Adrenal gland (tissue), 9 donors: ENCODE measurements at regions not wholly inside any gene's neighbourhood (a gene's known extent, or its start where the extent isn't known, plus 50 kb on each side); places are given as distances from the start of the nearest gene placed in this dataset.
A peak's percentile ranks its signal among the peaks of the same experiment; 100 is the strongest.

Experiments used
- DNase-seq, 7 donors: peaks; one replicate each; pipeline ENCODE4 v3.0.0-alpha.2; 2019 to 2020
- H3K27ac ChIP-seq, 5 donors: fragments of 200-600 bp; sonication (generic) in 4 of 5; 1 replicate in 3 of 5; 2 replicates in 2 of 5; pipeline versions ENCODE4 v1.5.1 to v1.8.0; 2016 to 2020; ENCODE audit warnings: mild to moderate bottlenecking in 1 of 5
- H3K27me3 ChIP-seq: fragments of 200-600 bp; 2 replicates; pipeline ENCODE4 v1.8.0; 2021
- H3K36me3 ChIP-seq, 2 donors: fragments of 200-600 bp; replicated peaks in 1 of 2; 1 replicate in 1 of 2; 2 replicates in 1 of 2; pipeline versions ENCODE4 v1.5.1 to v1.8.0; 2018 to 2022
- H3K4me1 ChIP-seq, 2 donors: fragments of 200-600 bp; replicated peaks in 1 of 2; 1 replicate in 1 of 2; 2 replicates in 1 of 2; pipeline versions ENCODE4 v1.5.1 to v1.8.0; 2018 to 2021
- H3K4me3 ChIP-seq, 4 donors: fragments of 200-600 bp; sonication (generic) in 3 of 4; one replicate each; pipeline ENCODE4 v1.5.1; 2016 to 2018
- H3K9me3 ChIP-seq, 3 donors: fragments of 200-600 bp; sonication (generic) in 1 of 3; replicated peaks in 1 of 3; 1 replicate in 2 of 3; 2 replicates in 1 of 3; pipeline versions ENCODE4 v1.5.1 to v1.8.0; 2016 to 2021
- CTCF ChIP-seq, 6 experiments: fragments of 450-650 bp in 4 of 6; fragments of 200-600 bp in 2 of 6; sonication (generic) in 1 of 6; IDR thresholded peaks; 1 replicate in 5 of 6; 2 replicates in 1 of 6; pipeline versions ENCODE4 v1.5.1 to v1.8.0; 2016 to 2021; ENCODE audit warnings: antibody characterized with exemption in 6 of 6, mild to moderate bottlenecking in 2 of 6, moderate library complexity in 1 of 6
- POLR2A ChIP-seq, 2 donors: fragments of 450-650 bp; IDR thresholded peaks; one replicate each; pipeline ENCODE4 v1.6.1; 2017; ENCODE audit warnings: antibody characterized with exemption in 2 of 2, mild to moderate bottlenecking in 2 of 2, moderate library complexity in 1 of 2
- WGBS, 4 donors: extraction: QIAGEN DNeasy Blood & Tissue Kit in 2 of 4; methylation state at CpG; one replicate each; pipeline versions ENCODE4 v1.1.5 to v1.1.7; 2013 to 2017; 5-methylcytosine and 5-hydroxymethylcytosine counted together
- intact Hi-C, 2 donors: fragments of 100-400 bp; cut with DNase I; formaldehyde crosslinking; loops; one replicate each; pipeline versions ENCODE4 v1.14.1 to v1.15.0; 2022 to 2023
- donor health status: healthy with polysubstance abuse.
- donor health status: Bipolar disorder and iron deficiency.
- donor health status: DM: yes; HTN: yes; CAD: no.
- donor health status: DM: no; HTN: no; CAD: no.
- donor health status: DM: no; HTN: no; CAD: no.

GRCh38 chr17:55612691-55613141 lies 101.5 kb upstream of the SMIM36 start:
- H3K4me3 ChIP-seq, result no peak overlapping the region
- TF ChIP-seq CTCF (IDR thresholded peaks at IDR 0.05), result no peak
- no peak for TF ChIP-seq POLR2A (IDR thresholded peaks at IDR 0.05)
- H3K27ac ChIP-seq, result peak overlapping the region in 1 of 5 donors; percentile 5
- DNase-seq, result peak; percentile 42 to 79 (median 65)
- intact Hi-C loops, result no loop called here
- WGBS, 4 donors, result 22 to 34% (median 27%) methylated on average over 6 of the region's 6 CpGs
- H3K27me3 ChIP-seq, result no peaks in the 10 kb centered on the region
- no peaks in the 10 kb centered on the region for H3K9me3 ChIP-seq
- H3K36me3 ChIP-seq, result no peaks in the 10 kb centered on the region
- H3K4me1 ChIP-seq, result peaks cover 6 to 10% of the 10 kb centered on the region in 2 donors

- Histone ChIP-seq H3K27me3 (no peaks in the 10 kb centered on the region), H3K27ac (peak overlapping the region in 1 of 5 donors; percentile 49), H3K36me3 (no peaks in the 10 kb centered on the region), H3K4me3 (no peak overlapping the region), H3K9me3 (no peaks in the 10 kb centered on the region), H3K4me1 (peaks cover 2 to 6% of the 10 kb centered on the region in 2 donors)
- intact Hi-C loops, result loop anchor here in 1 of 2 donors (10.0 kb wide), 1 partner anchor 83 kb away; no protein-coding TSS in a partner anchor
- TF ChIP-seq CTCF (IDR thresholded peaks at IDR 0.05) (no peak), POLR2A (IDR thresholded peaks at IDR 0.05) (no peak)
- peak in 3 of 7 donors; percentile 24 to 43 (median 33) for DNase-seq
- 22 to 43% (median 38%) methylated on average over 2 of the region's 2 CpGs for WGBS, 4 donors
Measured at GRCh38 chr17:55607731-55608341, 96.6 kb upstream of the SMIM36 start.

- no peaks in the 10 kb centered on the region for H3K36me3 ChIP-seq
- H3K9me3 ChIP-seq, result no peaks in the 10 kb centered on the region
- WGBS, 4 donors, result 63 to 86% (median 83%) methylated on average over 1 of the region's 1 CpG
- intact Hi-C loops, result loop anchor here in 1 of 2 donors (10.0 kb wide), 1 partner anchor 82 kb away; no protein-coding TSS in a partner anchor
- H3K27me3 ChIP-seq, result no peaks in the 10 kb centered on the region
- H3K27ac ChIP-seq, result no peak overlapping the region
- no peak for TF ChIP-seq CTCF (IDR thresholded peaks at IDR 0.05)
- no peak for TF ChIP-seq POLR2A (IDR thresholded peaks at IDR 0.05)
- no peaks in the 10 kb centered on the region for H3K4me1 ChIP-seq
- no peak for DNase-seq
- H3K4me3 ChIP-seq, result no peak overlapping the region
Measured at GRCh38 chr17:55606488-55606815, 95.2 kb upstream of the SMIM36 start.

- TF ChIP-seq CTCF (IDR thresholded peaks at IDR 0.05) (no peak), POLR2A (IDR thresholded peaks at IDR 0.05) (no peak)
- Histone ChIP-seq H3K36me3 (no peaks in the 10 kb centered on the region), H3K27ac (no peak overlapping the region), H3K27me3 (no peaks in the 10 kb centered on the region), H3K4me1 (no peaks in the 10 kb centered on the region), H3K9me3 (no peaks in the 10 kb centered on the region), H3K4me3 (no peak overlapping the region)
- DNase-seq, result no peak
- intact Hi-C loops, result loop anchor here in 1 of 2 donors (10.0 kb wide), 1 partner anchor 81 kb away; no protein-coding TSS in a partner anchor
- 82 to 85% (median 84%) methylated on average over 4 of the region's 4 CpGs for WGBS, 4 donors
Measured at GRCh38 chr17:55605705-55606487, 94.6 kb upstream of the SMIM36 start.
